HG03060 (cell line): ENCODE measurements at regions not wholly inside any gene's neighbourhood (a gene's known extent, or its start where the extent isn't known, plus 50 kb on each side); places are given as distances from the start of the nearest gene placed in this dataset.
"Not testable (repeated sequence)": the region's sequence is repeated elsewhere in the genome, so short reads cannot be mapped to it uniquely, and the experiment has no call there.

Source experiments
- ATAC-seq: cut with Tn5 transposase; IDR thresholded peaks from one replicate; pipeline ENCODE4 v1.9.1; 2021; ENCODE audit warnings: low read depth, moderate number of reproducible peaks; ENCODE audit not compliant: unreplicated experiment

- no peak for ATAC-seq
Measured at GRCh38 chr1:121443001-121443540, 258.3 kb downstream of the SRGAP2C start.

DNA sequence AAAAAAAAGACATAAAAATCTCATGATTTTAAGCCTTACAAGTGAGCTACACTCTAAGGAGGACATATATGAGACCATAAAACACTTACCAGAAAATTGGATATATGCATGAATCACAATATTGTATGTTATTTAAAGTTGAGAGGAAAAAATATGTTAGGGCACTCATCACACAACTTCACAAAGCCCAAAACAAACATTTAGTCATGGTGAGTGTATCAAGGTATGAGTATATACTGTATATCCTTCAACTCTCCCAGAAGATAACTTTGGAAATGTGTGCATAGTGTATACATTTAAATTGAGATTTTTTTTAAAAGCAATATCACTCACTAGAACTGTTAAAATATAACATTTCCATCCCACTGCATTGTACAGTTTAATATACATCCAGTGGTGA is 259.3 kb downstream of the SRGAP2C start:
- no peak for ATAC-seq

DNA sequence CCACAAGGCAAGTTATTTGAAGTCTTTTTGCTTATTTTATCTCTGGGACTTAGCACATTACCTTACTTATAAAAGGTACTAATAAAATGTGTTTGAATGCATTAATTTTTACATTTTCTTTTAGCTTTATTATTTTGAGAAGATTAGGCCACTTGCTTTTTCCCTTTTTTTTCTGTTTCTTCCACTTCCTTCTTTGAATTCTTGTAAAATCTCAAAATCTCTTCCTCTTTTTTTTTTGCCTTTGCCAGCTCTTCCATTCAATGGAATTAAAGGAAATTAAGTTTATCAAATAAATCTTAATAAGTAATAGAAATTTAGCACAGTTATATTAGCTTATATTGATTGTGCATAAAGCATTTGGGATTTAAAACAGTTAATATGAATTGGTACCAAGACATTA is 260.9 kb downstream of the SRGAP2C start:
- ATAC-seq, result no peak

- not testable (repeated sequence) for ATAC-seq
Measured at GRCh38 chr1:121447280-121447923, 262.6 kb downstream of the SRGAP2C start.

DNA sequence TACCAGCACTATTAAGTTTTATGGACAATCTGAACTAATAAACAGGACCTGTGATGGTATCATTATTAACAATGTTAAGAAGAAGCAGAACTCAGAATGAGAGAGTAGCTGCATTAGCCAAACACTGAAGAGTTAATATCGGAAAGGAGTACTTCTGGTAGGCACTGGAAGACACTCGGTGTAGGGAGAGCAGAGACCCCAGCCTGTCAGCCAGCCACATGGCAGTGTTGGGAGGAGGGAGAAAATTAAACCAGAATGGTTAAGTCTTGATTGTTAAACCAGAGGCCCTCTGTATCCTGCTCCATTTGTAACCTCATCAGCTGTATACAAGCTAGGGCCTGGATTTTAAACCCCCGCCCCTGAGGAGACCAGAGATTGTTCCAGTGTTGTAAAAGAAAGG is 263.3 kb downstream of the SRGAP2C start:
- ATAC-seq, result not testable (repeated sequence)

DNA sequence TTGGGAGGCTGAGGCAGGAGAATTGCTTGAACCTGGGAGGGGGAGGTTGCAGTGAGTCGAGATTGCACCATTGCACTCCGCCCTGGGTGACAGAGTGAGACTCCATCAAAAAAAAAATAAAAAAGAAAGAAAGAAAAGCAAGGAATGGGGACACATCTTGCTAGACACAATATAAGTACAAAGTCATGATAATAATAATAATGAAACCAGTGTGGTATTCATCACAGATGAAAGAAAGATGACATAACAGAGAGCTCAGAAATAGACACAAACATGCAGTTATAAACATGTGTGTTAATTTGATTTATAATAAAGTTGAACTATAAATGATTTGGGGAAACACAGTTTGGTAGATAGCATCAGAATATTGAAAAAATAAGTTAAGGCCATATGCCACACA is 264.1 kb downstream of the SRGAP2C start:
- no peak for ATAC-seq

GRCh38 chr1:121452484-121452883 is 267.7 kb downstream of the SRGAP2C start:
- no peak for ATAC-seq

DNA sequence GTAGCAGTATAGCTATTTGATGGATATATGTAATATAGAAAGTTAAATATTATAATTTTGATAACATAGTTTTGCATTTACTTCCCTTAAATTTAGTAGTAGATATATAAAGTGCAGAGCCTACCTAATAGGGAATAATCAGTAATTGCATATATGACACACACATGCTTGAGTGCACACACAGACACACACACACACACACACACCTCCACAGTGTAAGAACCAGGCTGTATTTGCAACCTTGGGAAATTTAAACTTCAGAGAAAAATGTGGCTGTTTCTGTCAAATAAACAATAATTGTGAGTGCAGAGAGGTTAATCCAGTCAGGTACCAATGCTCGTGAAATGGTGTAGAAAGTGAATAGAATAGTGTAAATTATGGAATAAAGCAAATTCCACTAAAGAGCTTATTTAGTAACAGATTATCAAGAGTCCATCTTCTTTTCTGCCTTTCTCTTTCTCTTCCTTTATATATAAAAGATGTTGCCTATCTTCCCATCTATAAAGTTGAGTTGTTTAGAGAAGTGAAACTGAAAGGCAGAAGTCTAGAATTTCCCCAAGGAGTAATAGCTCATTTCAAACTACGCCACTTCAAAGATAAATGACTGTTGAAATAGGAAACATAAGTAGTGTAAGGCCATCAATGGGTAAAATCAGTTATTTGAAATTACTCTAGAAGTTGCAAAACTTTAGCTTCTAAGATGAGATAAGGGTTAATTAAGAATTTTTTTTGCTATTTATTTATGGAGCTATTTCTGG is 273.7 kb downstream of the SRGAP2C start:
- ATAC-seq, result peak; percentile 99

- no peak for ATAC-seq
Measured at GRCh38 chr1:121459235-121459634, 274.5 kb downstream of the SRGAP2C start.

- ATAC-seq, result not testable (repeated sequence)
Measured at GRCh38 chr1:121469395-121469794, 284.6 kb downstream of the SRGAP2C start.

DNA sequence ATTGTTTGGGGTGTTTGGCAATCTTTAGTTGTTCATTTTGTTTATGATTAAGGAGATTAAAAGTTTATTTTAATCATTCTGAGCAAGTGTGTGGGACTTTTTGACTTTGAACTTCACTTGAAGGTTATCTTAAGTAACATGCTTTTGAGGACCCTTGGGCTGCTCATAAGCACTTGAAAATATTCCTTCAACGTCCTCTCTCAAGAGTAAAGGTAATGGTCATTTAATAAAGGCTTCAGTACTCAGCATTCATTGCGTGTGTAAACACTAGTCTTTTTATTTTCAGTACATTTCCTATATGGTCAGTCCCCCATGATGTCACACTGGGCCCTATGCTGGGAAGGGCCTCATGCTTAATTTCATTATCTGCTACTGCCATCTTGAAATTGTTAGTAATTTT is 285.6 kb downstream of the SRGAP2C start:
- ATAC-seq, result not testable (repeated sequence)

- peak; percentile 73 for ATAC-seq
Measured at GRCh38 chr1:121471523-121471922, 286.7 kb downstream of the SRGAP2C start.

- no peak for ATAC-seq
Measured at GRCh38 chr1:121472017-121472416, 287.2 kb downstream of the SRGAP2C start.

DNA sequence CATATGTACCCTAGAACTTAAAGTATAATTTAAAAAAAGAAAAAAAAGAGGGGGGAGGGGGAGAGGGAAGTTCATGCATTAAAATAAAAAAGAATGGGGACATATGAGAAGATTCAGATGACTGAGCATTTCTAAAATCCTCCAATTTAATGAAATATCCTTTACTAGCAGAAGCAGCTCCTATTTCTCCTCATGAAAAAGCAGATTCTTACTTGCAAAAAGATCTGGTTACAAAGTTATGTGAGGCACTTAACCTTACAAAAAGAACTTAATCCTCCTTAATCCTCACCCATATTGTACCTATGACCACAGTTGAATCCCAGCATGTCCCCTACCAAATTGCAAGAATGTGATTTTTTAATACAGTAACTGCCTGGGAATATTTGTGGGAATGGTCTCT is 298.5 kb downstream of the SRGAP2C start:
- no peak for ATAC-seq

DNA sequence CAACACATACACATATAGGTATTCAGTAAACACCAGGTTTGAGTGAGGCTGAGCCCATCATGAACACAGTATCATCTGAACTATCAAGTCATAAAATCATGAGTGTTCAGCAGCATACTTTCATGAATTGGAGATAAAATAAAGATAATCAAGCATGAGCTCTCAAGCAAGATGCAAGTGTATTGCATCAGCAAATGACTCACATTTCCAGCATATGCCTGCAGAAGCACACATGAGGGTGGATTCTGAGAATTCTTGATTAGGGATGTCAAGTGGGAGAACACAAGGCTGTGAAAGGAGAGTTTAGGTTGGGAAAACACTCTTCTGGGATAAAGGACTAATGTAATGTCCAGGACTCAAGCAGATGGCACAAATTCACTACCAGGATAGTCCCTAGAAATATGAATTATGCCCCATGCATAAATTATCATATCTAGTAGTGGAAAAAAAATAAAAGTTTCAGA is 299.2 kb downstream of the SRGAP2C start:
- ATAC-seq, result no peak

DNA sequence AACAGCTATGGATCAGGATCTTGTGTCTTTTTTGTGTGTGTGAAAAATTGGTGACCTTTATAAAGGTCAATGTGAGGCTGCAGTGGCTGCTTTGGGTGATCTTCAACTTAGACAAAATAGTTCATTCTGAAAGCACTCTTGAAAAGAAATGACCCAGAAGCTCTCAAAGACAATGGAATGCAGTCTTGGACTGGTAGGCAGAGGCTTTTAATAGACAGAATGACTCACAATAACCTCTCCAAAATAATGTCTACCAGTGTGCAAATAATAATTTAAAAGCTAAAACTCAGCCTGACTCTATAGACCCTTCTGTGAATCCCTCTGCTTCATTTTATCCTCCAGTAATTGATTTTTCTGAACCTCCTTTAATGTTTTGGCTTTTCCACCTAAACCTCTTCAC is 310.0 kb downstream of the SRGAP2C start:
- ATAC-seq, result not testable (repeated sequence)

DNA sequence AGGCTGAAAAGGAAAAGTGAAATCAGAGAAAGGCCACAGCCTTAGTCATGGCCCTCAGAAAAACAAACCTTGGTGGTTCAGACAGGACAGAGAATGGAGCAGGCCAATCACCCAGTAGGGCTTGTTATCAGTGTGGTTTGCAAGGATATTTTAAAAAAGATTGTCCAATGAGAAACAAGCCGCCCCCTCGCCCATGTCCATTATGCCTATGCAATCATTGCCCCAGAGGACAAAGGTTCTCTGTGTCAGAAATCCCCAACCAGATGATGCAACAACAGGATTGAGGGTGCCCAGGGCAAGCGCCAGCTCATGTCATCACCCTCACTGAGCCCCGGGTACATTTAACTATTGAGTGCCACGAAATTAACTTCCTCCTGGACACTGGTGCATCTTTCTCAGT is 326.7 kb downstream of the SRGAP2C start:
- ATAC-seq, result not testable (repeated sequence)

GRCh38 chr1:121511876-121512275 is 327.1 kb downstream of the SRGAP2C start:
- ATAC-seq, result not testable (repeated sequence)

- ATAC-seq, result no peak
Measured at GRCh38 chr1:121515235-121515634, 330.5 kb downstream of the SRGAP2C start.

DNA sequence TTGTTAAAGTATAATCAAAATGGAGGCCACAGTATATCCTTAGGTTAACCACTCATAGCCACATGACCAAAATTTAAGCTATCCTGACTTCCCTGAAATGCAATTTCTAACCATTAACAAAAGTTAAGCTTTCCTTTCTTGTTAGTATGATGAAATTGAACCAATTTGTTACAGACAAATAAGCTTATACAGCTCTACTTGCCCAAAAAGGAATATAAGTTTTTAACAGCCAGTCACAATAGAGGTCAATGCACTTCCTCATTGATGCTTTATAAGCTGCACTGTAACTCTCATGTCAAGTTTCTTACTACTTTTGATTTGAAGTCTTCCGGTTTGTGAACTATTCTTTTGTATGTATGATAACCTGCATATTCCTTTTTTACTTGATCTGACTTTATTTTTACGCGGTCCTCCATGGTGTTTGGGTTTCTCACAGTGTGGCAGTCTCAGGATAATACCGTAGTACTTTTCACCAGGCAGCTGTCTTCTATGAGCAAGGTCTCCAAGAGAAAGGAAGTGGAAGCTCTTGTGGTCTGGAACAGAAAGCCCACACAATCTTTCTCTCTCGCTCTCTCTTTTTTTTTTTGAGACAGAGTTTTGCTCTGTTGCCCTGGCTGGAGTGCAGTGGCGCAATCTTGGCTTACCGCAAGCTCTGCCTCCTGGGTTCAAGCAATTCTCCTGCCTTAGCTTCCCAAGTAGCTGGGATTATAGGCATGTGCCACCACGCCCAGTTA is 331.6 kb downstream of the SRGAP2C start:
- peak; percentile 84 for ATAC-seq
